ENCODE measurements at regions not wholly inside any gene's neighbourhood (a gene's known extent, or its start where the extent isn't known, plus 50 kb on each side); places are given as distances from the start of the nearest gene placed in this dataset.

GRCh38 chr5:158264264-158264663, 405.3 kb upstream of the CLINT1 start:
- Histone ChIP-seq H3K9me3 (ENCODE audit: control insufficient read depth, low read length) (peaks cover 15% of the 10 kb centered on the region), H3K27me3 (ENCODE audit: control insufficient read depth, insufficient read depth, low read length, poor library complexity, severe bottlenecking) (no peaks in the 10 kb centered on the region), H3K9ac (ENCODE audit: extremely low read depth, low read length, poor library complexity, severe bottlenecking) (no peak overlapping the region), H3K36me3 (ENCODE audit: control insufficient read depth, insufficient read depth, low read length) (no peaks in the 10 kb centered on the region), H3K27ac (ENCODE audit: low read depth, low read length) (no peak overlapping the region), H3K4me3 (ENCODE audit: low read length) (no peak overlapping the region), H3K4me1 (ENCODE audit: control insufficient read depth, insufficient read depth, low read length) (no peaks in the 10 kb centered on the region)
- TF ChIP-seq, protein P1, sequence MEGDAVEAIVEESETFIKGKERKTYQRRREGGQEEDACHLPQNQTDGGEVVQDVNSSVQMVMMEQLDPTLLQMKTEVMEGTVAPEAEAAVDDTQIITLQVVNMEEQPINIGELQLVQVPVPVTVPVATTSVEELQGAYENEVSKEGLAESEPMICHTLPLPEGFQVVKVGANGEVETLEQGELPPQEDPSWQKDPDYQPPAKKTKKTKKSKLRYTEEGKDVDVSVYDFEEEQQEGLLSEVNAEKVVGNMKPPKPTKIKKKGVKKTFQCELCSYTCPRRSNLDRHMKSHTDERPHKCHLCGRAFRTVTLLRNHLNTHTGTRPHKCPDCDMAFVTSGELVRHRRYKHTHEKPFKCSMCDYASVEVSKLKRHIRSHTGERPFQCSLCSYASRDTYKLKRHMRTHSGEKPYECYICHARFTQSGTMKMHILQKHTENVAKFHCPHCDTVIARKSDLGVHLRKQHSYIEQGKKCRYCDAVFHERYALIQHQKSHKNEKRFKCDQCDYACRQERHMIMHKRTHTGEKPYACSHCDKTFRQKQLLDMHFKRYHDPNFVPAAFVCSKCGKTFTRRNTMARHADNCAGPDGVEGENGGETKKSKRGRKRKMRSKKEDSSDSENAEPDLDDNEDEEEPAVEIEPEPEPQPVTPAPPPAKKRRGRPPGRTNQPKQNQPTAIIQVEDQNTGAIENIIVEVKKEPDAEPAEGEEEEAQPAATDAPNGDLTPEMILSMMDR (conservative IDR thresholded peaks at IDR 0.05): no peak
- 96 to 100% methylated on average over 2 of the region's 2 CpGs for WGBS, 2 experiments (ENCODE audit: insufficient coverage in 1 of 2, insufficient read length in 1 of 2)
- H3K27me3 Mint-ChIP-seq (ENCODE audit: insufficient read depth): peaks cover 2% of the 10 kb centered on the region
- no peak overlapping the region for H3K4me3 Mint-ChIP-seq
- no peak overlapping the region for H3K27ac Mint-ChIP-seq
- H3K36me3 Mint-ChIP-seq (ENCODE audit: low read depth): no peaks in the 10 kb centered on the region
- no peak for DNase-seq
- peaks cover 20% of the 10 kb centered on the region for H3K9me3 Mint-ChIP-seq
- no peaks in the 10 kb centered on the region for H3K4me1 Mint-ChIP-seq

DNA sequence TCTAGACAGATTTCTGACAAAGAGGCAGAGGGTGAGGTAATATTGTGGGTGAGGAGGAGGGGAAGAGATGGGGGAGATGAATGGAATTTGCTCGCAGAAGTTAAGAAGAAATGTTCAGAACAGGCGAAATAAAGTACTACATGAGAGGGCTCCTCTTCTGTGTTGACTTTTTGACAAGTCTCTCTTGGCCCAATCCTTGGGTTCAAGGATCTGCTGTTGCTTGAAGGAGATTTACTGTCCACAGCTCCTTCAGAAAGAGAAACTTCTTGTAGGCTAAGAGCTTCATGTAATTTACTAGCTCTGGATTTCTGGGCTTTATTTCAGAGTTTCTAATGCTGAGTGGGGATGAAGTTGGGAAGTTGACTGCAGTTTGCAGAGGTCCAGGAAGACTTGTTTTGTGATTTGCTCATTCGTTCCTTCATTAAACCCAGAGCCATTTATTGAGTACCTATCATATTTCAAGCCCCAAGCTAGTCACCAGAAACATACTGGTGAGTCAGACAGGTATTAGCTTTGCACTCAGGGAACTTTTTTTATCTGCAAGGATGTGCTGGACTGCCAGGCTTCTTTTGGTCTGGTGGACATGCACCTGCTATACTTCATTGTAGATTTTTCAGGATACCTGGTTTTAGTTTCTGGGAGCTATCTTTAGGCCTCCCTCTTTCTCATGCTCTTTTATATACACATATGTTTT, 402.9 kb upstream of the CLINT1 start:
- H3K4me3 Mint-ChIP-seq: no peak overlapping the region
- H3K4me1 Mint-ChIP-seq: no peaks in the 10 kb centered on the region
- no peak for DNase-seq
- H3K27ac ChIP-seq (ENCODE audit: low read depth, low read length): no peak overlapping the region
- no peak overlapping the region for H3K27ac Mint-ChIP-seq
- no peak overlapping the region for H3K4me3 ChIP-seq (ENCODE audit: low read length)
- WGBS, 2 experiments (ENCODE audit: insufficient coverage in 1 of 2, insufficient read length in 1 of 2): 91 to 100% methylated on average over 3 of the region's 3 CpGs
- no peaks in the 10 kb centered on the region for H3K36me3 ChIP-seq (ENCODE audit: control insufficient read depth, insufficient read depth, low read length)
- peaks cover 2% of the 10 kb centered on the region for H3K27me3 Mint-ChIP-seq (ENCODE audit: insufficient read depth)
- H3K4me1 ChIP-seq (ENCODE audit: control insufficient read depth, insufficient read depth, low read length): no peaks in the 10 kb centered on the region
- no peaks in the 10 kb centered on the region for H3K27me3 ChIP-seq (ENCODE audit: control insufficient read depth, insufficient read depth, low read length, poor library complexity, severe bottlenecking)
- H3K36me3 Mint-ChIP-seq (ENCODE audit: low read depth): no peaks in the 10 kb centered on the region
- peaks cover 3% of the 10 kb centered on the region for H3K9me3 ChIP-seq (ENCODE audit: control insufficient read depth, low read length)
- peaks cover 3% of the 10 kb centered on the region for H3K9me3 Mint-ChIP-seq
- H3K9ac ChIP-seq (ENCODE audit: extremely low read depth, low read length, poor library complexity, severe bottlenecking): no peak overlapping the region
- TF ChIP-seq, protein P1 (conservative IDR thresholded peaks at IDR 0.05): no peak

GRCh38 chr5:158256096-158256495, 397.2 kb upstream of the CLINT1 start:
- H3K36me3 ChIP-seq (ENCODE audit: control insufficient read depth, insufficient read depth, low read length): no peaks in the 10 kb centered on the region
- Mint-ChIP-seq H3K27me3 (ENCODE audit: insufficient read depth) (no peaks in the 10 kb centered on the region), H3K9me3 (no peaks in the 10 kb centered on the region), H3K27ac (no peak overlapping the region), H3K4me1 (peaks cover 5% of the 10 kb centered on the region), H3K4me3 (no peak overlapping the region), H3K36me3 (ENCODE audit: low read depth) (no peaks in the 10 kb centered on the region)
- H3K4me1 ChIP-seq (ENCODE audit: control insufficient read depth, insufficient read depth, low read length): no peaks in the 10 kb centered on the region
- H3K9ac ChIP-seq (ENCODE audit: extremely low read depth, low read length, poor library complexity, severe bottlenecking): no peak overlapping the region
- 94% methylated on average over 2 of the region's 2 CpGs for WGBS, 2 experiments (ENCODE audit: insufficient coverage in 1 of 2, insufficient read length in 1 of 2)
- H3K27me3 ChIP-seq (ENCODE audit: control insufficient read depth, insufficient read depth, low read length, poor library complexity, severe bottlenecking): no peaks in the 10 kb centered on the region
- no peaks in the 10 kb centered on the region for H3K9me3 ChIP-seq (ENCODE audit: control insufficient read depth, low read length)
- DNase-seq: no peak
- TF ChIP-seq, protein P1 (conservative IDR thresholded peaks at IDR 0.05): no peak
- no peak overlapping the region for H3K27ac ChIP-seq (ENCODE audit: low read depth, low read length)
- H3K4me3 ChIP-seq (ENCODE audit: low read length): no peak overlapping the region

All from endodermal cell (in vitro differentiated cells).